ENCODE measurements at regions not wholly inside any gene's neighbourhood (a gene's known extent, or its start where the extent isn't known, plus 50 kb on each side); places are given as distances from the start of the nearest gene placed in this dataset.
A peak's percentile ranks its signal among the peaks of the same experiment; 100 is the strongest.
"Not testable (repeated sequence)": the region's sequence is repeated elsewhere in the genome, so short reads cannot be mapped to it uniquely, and the experiment has no call there.

DNA sequence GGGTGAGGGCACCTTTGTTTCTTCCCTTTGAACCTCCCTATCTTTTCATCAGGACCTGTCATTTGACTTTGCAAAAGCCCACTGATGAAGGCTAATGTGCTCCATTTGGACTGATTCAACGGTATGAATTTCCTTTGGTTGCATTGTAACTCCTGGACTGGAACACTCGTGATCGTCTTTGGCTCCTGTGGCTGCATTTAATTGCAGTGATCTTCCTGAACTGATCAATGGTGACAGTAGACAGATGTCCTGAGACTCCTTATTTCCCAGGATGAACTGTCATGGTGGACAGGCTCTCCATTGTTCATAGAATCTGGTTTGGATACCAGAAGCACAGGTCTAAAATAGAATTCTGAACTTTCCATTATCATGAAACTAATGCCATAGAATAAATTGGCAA, 224.8 kb upstream of the GAP43 start:
- no peak for DNase-seq

DNA sequence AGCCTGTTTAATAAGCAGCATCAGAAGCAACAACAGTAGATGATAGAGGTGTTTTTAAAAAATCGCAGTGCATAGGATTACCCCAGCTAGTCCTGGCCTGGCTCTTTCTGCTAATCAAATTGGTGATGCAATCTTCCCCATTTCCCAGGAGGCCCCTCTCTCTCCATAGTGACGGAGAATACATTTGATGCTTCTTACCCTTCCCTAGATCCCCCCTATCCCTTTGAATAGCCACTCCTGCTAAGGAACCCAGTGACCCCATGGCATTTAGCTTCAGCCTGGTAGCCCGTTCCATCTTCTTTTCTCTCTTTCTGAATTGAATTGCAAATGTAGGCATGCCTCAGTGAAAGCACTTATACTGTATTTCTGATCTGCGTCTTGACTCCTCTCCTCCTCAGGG, 223.6 kb upstream of the GAP43 start:
- no peak for DNase-seq

DNA sequence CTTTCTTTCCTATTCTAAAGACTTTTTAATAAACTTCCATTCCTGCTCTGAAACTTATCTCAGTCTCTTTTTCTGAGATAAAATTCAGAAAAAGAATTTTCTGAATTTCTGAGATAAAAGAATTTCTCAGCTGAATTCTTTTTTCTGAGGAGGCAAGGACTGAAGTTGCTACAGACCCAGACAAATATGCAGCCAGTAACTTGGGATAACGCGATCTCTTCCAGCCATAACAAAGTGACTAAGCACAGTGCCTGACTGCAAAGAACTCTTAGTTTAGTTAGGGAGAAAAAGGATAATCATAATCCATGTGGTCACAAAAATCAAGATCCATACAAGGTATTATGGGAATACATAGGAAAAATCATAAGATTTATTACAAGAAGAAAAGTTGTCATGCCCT, 222.0 kb upstream of the GAP43 start:
- DNase-seq: no peak

DNA sequence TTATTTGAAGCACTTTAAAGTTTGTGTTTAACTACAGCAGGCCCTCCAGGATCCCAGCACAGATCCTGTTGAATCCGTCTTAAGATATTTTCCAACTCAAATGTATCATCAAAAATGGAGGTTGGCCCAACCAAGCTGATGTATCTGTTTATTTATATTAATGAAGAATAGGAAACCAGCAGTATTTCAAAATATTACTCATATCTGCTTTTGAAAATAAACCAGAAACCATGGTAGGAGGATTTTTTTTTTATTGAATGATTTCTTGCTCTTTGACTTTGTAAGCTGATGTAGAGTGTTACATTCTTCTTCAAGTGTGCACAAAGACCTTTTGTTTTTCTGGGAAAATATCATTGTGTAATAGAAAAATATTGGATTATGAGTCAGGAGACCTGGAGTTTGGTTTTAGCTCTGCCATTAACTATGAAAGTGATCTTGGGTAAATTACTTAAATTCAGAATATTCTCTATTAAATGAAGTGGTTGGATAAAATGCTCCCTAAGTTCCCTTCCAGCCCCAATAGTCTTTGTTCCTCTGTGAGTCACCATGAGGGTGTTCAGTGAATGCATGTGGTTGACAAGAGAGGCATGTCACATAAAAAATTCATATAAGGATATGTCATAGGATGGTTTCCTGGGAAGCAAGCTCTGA, 221.3 kb upstream of the GAP43 start:
- DNase-seq: no peak

DNA sequence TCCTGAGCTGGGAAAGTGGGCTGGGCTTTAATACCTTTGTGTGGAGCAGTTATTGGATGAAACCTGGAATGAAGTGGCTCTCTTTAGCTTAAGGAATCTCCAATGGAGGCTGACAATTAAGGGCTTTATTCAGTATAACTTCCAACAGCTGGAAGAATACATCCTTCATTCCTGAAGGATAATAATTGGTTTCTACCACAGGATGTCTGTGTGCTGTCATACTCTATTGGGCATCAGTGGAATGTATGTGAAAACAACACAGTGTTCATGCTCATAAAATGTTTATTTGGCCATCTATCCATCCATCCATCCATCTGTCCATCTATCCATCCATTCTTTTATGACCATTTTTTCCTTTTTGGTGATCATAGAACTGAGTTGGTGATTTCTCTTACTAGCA, 220.7 kb upstream of the GAP43 start:
- DNase-seq: no peak

DNA sequence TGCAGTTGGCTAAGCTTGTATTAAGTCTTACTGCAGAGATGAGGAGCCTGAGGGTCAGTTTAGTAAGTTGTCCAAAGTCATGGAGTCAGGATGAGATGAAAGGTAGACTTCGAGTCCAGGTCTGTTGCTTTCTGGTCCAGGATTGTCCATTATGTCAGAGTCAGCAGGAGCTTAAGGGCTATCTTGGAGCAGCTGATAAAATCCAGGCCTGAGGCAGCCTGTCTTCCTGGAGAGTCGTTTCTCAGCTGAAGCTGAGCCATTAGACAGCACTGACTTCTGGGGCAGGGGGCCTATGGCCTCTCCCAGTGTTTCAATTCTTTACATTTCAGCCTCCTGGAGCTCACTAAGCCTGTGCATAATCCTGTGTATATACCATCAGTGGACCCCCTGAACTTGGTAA, 219.5 kb upstream of the GAP43 start:
- no peak for DNase-seq

DNA sequence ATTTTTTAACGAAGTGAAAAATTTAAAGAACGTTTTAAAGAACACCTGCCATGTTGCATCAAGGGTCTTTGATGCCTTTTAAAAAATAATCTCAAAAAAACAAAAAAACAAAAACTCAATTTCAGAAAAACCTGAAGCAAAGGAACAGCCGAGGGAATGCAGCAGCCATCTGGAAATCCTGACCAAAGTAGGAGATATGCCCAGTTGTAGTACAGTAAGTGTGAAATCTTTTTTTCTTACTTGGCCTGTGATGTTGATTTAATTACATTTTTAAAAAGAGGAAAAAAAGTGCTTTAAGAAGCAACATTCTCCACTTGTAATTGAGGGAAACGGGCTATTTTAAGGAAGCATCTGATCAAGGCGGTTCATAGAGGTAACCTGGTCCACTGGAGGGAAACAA, 213.7 kb upstream of the GAP43 start:
- DNase-seq: no peak

DNA sequence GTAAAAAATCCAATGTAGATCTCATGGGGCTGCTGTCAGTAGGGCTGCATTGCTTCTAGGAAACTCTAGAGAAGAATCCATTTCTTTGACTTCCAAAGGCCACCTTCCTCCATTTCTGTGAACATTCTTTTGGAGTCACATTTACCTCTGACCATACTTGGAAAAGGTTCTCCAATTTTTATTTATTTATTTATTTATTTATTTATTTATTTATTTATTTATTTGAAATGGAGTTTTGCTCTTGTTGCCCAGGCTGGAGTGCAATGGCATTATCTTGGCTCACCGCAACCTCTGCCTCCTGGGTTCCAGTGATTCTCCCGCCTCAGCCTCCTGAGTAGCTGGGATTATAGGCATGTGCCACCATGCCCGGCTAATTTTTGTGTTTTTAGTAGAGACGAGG, 208.7 kb upstream of the GAP43 start:
- not testable (repeated sequence) for DNase-seq

DNA sequence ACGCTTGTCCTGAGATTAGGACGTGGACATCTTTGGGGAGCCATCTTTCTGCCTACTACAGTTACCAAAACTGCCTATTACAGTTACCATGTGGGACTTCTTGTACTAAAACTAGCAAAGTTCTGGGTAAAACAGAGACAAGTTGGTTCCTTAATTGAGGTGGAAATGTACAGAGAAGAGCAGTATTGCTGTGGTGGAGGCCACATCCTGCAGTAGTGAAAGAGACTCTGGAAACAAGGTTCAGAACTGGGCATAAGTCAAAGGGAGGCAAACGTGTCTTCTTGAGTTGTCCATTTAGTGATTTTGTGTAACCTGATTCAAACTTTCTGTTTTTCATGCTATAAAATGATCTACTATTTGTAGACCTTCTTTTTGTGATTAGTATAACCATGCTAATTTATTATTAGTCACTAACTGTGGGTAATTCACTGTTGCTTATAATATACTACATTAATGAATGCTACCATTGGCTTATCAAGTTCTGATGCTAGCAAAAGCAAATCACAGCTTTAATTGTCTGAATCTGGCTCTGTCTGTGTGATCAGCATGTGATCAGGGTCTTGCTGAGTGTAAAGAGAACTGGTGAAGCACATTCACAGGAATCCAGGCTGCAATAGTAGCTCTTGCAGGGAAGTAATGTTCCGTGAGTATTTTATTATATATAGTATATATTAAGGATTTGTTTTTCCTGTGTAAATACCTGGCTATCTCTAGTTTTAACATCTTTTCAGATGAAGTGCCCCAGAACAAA, 207.9 kb upstream of the GAP43 start:
- DNase-seq: no peak

DNA sequence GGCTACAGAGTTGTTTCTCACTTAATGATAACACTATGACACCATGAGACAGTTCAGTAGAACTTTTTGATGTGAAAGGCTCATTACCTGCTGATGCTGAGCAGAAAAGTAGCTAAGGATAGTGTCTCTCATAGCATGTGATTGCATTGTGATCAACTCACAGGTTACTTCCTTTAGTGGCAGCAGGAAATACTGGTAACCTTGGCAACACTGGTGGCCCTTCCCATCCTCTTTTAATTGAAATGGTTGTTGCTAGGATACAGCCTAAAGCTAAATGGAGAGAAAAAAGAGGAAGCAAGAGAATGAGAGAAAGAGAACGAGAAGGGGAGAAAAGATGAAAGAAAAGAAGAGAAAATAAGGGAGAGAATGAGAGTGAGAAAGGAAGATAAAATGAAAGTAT, 204.7 kb upstream of the GAP43 start:
- DNase-seq: peak; percentile 38 to 43

DNA sequence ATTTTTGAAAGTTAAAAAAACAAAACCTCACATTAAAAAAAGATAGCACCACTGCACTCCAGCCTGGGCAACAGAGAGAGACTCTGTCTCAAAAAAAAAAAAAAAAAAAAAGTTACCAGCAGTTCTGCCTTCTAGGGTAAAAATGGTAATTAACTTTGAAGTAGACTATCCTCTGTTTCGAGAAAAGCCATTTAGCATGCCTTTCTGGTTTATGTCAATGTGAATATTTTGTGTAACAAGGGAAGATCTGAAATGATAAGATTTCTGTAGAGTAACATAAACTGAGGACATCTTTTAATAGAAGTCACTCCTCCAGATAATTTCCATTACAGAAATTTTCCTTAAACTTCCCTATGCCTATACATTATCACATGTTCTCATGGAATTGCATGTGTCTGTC, 203.2 kb upstream of the GAP43 start:
- DNase-seq: no peak

DNA sequence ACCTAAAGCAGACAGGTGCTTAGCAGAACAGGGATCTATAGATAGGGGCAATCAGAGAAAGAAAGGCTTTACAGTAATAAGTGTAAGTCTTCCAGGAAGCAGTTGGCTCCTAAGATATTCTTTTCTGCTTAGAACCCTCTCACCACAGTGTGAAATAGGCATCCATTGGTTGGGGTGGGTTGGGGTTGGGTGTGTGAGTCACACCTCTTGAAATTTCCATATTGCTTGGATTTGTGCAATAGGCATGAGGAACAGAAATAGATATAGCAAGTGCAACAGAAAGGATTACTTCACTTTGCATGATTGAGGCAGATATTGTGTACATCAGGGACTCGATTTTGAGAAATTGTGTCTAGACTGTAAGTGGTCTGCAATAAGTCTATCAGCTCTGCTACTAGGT, 200.1 kb upstream of the GAP43 start:
- no peak for DNase-seq

DNA sequence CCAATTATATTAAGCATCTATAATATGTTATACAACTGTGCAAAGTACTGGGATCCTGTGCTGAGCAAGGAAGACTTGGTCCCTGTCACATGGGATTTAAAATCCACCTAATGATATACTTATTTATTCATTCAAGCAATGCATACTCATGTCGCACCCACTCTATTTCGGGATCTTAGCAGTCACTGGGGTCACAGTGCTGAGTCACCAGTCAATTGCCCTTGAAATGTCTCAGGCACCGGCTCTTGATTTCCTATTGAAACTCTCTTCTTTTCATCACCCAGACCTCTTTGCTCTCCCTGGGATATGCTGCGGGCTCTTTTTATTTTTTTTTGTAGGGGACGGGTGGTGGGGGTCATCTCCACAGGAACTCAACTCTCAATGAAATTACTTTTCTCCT, 194.5 kb upstream of the GAP43 start:
- no peak for DNase-seq

DNA sequence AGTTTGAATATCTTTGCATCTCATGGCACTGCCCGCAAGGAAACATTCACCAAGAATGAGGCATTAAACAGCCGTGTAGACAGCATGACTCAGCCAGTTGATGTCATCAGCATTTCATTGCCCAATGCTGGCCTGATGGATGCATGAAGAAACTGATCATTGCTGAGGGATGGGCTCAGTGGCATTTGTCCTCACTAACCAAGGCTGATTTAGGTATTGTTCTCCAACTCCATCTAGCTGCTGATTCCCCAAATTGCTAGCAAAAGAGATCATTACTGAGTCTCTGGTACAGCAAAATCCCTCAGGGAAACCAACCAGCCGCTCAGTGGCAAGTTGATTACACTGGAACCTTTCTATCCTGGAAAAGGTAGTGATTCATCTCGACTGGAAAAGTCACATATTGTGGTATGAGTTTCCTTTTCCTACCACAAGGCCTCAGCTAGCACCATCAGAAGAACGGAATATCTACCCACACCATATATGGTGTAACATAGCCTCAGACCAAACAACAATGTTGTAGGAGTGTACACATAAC, 186.5 kb upstream of the GAP43 start:
- peak in 1 of 2 experiments; percentile 31 for DNase-seq

DNA sequence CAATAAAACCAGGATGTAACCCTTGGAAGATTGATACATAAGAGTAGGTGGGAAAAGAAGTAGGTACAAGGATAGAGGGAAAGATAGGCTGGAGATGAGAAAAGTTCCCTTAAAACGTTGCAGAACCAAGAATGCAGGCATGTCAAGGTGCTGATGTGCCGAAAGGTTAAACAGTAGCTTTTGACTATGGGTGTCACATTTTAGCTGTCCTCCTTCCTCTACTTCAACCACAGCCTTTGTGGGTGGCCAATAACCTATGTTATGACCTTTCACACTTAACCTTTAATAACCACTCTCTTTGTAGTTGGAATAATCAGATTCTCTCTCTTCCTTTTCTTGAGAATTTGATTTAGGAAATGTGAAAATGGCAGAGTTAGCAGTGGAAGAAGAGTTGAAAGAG, 184.5 kb upstream of the GAP43 start:
- no peak for DNase-seq

DNA sequence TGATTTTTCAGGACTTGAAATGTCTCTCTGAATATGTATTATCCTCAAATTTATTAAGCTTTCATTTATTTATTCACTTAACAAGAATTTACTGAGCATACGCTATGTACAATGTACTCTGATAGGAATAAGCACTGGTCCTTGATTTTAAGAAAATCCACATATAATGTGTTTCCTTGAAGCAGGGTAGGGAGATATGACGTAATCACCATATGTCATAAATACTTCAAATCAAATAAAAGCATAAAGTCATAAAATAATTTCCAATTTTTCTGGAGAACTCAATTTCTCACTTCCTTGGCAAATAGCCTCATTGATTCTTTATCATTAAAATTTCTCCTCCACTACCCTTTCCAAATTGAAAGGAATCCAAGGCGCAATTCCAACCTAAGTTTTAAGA, 177.8 kb upstream of the GAP43 start:
- no peak for DNase-seq

DNA sequence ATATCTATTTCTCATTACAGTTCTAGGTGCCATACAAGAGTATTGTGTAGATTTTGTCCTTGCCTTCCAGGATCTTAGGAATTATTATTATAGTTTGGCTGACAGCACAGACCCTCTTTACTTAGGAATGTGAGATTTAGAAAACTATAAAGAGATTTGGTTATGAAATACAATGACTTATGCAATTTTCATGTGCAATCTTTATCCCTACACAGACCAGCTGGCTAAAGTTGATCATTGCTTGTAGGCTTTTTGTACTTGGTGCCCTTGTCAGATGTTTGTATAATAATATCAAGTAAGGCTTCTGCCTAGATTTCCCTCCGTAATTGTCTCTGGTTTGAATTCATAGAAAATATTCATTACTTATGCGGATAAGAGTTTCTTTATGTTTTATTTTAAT, 174.5 kb upstream of the GAP43 start:
- no peak for DNase-seq

DNA sequence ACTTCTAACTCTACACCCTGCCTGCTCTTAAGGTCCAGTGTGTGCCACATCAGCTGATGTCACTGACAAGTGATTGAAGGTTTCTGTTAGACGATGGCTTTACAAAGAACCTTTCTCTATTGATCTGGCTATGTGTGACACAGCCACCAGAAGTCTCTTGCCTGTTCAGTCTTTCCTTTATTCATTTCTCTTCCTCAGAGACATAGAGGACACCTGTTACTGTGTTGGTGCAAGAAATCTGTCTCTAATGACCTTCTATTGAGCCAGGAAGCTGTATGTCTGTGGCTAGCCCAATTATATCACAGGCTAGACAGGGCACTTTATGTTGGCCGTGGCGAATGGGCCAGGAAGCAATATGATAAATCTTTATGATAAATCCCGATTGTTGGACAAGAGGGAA, 173.3 kb upstream of the GAP43 start:
- DNase-seq: no peak

DNA sequence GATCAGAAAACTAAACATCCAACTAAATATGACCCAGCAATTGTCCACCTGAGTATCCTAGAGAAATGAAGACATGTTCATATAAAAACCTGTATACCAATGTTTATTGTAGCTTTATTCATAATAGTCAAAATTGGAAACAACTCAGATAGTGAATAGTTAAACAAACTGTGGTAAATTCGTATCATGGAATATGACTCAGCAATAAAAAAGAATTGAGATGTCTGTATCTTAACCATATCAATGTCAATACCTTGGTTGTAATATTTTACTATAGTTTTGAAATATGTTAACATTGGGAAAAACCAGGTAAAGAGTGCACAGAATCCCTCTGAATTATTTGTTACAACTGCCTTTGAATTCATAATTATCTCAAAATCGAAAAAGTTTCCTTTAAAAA, 159.3 kb upstream of the GAP43 start:
- no peak for DNase-seq

DNA sequence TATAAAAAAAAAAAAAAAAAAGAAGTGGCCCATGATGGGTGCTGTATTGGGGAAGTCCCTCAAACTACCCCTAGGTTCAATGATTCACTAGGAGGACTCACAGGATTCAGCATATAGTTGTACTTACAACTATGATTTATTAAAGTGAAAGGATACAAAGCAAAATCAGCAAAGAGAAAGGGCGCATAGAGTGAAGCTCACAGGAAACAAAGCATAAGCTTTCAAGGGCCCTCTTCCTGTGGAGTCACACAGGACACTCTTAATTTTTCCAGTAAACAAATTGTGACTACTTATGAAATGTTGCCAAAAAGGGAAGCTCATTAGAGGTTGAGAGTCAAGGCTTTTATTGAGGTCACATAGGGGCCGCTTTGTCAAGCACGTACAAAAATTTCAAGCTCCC, 153.7 kb upstream of the GAP43 start:
- DNase-seq: peak; percentile 14 to 71

DNA sequence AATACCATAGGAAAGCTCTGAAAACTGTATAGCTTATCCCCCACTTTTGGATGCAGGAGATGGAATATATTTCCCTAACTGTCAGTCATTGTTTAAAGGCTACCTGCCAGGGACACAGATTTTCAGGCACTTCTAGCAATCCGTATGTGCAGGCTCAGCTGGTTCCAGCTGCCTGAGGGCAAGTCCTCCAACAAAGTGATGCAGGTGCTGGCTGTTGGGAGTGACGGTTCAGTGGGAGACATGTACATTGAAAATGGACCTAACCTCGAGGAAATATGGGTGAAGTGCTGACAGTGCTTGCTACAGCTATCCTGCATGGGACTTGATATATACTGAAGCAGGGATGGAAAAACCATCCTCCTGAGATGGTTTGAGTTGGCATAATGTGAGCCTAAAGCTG, 153.1 kb upstream of the GAP43 start:
- peak; percentile 9 to 42 for DNase-seq

DNA sequence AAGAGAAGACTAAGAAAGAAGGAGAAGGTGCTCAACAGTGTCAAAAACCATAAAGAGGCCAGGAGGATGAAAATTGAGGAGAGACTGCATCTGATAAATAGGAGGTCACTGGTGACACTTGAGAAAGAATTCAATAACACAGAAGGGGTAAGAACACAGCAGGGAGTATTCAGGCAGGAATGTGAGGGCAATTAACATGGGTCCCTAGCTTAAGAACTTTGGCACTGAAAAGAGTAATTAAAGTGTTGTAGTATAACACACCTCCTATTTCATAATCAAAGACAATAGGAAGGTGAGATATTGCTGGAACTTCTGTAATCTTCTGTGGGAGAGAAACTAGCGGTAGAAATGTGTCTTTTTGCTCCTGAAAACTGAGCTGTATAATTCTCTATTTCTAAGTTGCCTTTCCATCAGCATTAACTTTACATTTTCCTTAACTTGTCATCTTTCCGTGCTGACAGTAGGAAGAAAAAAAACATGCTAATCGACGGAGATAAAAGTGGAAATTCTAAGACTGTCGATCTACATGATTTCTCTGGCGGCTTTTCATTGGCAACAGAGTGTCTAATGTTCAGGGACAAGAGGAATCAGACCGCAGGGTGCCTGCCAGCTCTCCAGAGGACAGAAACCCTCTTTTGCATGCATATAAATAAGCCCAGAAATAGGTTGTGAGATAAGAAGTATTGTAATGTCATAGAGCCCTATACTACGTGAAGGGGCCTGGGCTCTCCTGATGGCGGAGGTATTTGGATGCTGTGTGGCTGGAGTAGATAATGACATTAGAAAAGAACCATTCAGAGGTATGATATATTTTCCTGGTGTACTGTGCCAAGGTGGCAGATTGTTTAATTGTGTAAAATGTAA, 147.9 kb upstream of the GAP43 start:
- DNase-seq: no peak

DNA sequence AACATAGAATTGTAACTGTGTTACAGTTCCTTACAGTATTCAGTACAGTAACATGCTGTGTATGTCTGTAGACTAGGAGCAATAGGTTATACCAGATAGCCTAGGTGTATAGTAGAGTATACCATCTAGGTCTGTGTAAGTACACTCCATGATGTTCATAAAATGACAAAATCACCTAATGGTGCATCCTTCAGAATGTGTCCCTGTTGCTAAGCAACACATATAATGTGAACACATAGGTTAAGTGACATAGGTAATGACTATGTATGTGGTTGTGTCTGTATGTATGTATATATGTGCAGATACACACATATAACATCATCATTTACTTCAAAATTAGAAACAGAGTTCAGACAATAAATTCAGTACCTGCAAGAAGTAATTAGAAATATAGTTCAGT, 146.8 kb upstream of the GAP43 start:
- no peak for DNase-seq

DNA sequence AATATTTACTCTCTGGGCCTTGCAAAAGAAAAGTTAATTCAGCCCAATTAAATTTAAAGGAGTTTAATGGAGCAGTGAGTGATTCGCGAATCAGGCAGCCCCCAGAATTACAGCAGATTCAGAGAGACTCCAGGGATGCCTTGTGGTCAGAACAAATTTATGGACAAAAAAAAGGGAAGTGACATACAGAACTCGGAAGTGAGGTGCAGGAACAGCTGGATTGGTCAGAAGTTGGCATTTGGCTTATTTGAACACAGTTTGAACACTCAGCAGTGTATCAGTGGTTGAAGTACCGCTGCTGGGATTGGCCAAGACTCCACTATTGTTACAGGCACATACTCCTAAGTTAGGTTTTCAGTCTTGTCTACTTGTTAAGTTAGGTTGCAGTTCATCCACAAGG, 145.0 kb upstream of the GAP43 start:
- DNase-seq: no peak

Data from NCI-H2081 (cell line).